HG02885 (cell line): ENCODE measurements at regions not wholly inside any gene's neighbourhood (a gene's known extent, or its start where the extent isn't known, plus 50 kb on each side); places are given as distances from the start of the nearest gene placed in this dataset.

ENCODE experiments used
- ATAC-seq: cut with Tn5 transposase; IDR thresholded peaks from one replicate; pipeline ENCODE4 v1.9.1; 2021; ENCODE audit warnings: mild to moderate bottlenecking; ENCODE audit not compliant: unreplicated experiment, poor library complexity

DNA sequence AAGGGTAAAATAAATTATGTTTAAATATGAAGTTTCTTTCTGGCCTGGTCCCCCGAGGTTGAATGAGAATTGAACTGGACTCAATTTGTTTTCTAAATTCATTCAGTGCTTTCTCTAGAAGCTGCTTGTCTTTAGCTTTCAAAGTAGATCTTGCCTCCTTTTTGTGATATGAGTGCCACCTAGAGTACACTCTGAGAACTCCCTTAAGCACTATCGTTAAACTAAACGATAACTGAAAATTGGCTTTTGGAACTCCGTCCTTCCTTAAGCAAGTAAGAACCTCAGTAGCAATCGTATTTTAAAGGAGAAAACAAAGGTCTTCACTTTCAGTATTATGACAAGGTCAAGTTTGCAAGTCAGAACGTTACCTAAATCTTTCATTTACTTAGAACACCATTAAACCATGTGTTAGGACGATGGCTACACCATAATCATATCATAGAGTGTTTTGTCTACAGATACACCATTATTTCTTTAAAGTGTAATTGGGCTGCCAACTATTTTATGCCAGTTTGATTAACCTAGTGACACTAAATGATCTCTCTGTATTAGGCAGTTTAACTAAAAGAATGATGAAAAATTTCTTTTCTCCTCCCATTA, 364.8 kb downstream of the SNAPC1 start:
- ATAC-seq: peak; percentile 75

DNA sequence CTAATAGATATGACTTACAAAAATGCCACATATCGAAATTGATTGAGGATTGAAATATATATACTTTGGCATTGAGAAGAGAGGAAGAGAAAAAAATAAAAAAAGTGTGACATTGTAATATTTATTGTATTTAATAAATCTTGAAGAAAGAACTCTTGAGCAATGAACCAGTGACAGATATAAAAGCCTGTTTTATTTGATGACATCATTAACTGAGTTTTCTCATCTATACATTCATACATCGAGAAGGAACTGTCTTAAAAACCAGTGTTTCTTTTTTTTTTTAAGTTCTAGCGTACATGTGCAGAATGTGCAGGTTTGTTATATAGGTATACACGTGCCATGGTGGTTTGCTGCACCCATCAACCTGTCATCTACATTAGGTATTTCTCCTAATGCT, 368.2 kb downstream of the SNAPC1 start:
- ATAC-seq: no peak

DNA sequence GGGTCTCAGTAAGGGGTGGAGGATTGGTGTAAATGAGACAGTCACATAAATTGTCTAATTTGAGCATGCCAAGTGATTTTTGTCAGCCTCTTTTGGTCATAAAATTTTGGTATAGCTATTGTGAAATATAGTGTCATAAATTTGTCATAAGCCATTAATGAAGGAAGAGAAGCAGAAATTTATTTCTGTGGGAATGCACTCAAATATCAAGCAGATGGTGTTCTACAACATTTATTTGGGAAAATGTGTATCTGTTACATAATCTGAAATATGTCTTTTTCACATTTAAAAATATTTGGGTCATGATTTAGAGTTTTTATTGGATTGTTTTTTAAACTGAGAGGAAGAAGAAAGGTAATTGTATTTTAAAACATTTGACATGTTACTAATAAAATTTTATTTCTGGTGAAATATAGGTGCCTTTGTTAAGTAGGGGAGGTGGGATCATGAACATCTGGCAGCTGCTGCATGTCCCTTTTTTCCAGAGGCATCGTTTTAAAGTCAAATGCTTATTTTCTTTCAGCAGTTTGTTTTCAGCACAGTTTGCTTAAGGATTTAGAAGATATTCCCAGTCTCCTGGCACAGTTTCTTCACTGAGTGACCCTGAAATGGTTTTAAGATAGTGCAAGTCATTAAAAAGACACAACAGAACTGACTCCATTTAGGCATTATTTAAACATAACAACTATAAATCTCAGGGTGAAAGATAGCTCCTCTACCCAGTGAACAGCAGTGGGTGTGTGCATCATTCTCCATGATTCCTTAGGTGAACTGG, 371.7 kb downstream of the SNAPC1 start:
- no peak for ATAC-seq

DNA sequence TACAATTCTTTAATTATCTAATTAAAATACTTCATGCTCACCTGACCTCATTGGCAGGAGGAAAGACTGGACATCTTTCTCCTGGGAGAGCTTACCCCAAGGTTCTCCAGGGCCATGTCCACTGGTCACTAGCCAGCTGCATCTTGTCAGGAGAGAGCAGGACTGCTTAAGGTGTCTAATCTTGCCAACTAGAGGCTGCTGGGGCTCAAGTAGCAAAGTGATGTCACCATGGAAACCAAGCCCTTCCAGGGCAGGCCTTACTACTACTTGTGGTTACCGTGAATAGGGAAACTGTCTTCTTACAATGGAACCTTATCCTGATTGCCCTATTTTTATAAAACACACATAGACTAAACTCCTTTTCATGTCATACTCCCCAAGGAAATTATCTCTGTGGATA, 376.4 kb downstream of the SNAPC1 start:
- no peak for ATAC-seq

DNA sequence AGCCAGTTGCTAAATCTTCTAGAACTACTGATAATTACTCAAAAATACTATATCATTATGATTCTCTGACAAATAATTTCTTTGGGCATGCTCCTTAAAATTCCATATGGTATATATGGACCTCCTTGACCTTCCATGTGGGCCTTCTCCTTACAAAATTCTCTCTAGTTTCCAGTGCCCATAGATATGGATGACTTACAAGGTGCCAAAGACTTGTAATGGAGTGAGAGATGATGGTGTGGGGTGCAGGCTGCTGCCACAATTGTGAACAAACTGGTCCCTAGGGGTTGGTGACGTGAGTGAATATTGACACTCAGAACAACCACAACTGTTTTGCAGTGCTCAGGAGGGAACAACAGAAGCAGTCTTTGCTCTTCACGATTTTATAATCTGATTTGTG, 378.9 kb downstream of the SNAPC1 start:
- ATAC-seq: no peak

DNA sequence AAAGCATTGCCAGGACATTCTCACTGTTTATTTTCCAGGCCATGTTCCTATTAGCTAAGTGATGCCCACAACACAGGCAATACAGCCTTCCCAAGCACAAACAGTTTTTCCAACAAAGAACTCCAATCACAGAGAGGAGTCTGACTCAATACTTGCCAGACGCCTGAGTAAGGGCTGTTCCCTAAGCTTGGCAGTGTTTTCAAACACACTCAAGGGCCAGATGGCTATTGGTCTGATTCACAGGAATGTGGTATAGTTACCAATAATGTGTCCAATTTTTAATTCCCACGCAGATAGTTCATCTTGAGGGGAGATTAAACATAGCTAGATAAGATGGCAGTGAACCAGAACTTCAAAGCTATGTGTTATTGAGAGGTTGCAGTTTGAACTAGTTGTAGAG, 381.0 kb downstream of the SNAPC1 start:
- ATAC-seq: no peak

DNA sequence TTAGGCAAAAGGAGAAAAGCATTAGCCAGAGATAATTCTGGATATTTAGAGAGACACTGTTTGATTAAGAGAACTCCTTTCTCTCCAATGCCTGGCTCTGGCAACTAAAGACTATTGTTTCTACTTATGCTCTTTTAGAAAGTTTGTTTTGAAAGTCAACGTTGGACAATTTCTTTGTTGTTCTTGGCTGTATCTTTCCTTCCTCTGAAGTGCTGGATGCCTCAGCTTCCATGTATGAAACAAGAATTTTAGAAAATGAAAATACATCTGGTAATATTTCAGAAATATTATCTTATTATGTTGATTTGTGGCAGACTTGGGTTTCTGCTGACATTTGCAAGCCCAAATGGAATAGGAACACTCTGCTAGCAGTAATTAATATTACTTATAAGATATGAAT, 382.6 kb downstream of the SNAPC1 start:
- no peak for ATAC-seq

DNA sequence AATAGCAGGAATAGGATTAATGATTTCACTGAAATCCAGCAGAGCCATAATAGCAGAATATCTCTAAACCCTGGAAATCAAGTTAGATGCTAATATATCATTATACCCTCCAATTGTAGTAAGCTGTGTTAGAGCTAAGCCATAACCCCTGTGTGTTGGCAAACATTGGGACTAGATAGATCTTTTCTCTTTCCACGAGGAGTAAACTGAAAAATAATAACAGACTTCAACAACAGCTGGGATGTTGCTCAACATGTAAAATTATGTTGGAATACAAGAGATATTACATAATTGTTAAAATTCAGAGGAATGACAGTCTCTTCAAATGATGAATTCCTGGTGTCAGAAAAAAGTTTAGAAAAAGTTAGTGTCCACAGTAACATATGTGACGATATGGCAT, 383.8 kb downstream of the SNAPC1 start:
- ATAC-seq: no peak

DNA sequence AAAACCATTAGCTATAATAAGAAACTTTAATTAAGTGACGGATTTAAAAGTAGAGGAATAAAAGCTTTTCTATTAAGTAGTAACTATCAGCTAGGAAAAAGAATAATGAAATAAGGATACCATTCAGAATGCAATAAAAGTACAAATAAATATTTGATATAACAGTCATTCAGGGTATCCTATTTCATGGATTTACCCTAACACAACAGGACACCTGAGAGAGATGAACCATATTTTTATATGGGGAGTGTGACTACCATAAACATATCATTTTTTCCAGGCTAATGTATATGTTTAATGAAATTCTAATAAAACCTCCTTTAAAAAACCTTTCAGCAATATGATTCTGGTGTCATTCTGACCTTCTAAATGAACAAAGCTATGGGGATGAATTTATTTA, 393.8 kb downstream of the SNAPC1 start:
- no peak for ATAC-seq

DNA sequence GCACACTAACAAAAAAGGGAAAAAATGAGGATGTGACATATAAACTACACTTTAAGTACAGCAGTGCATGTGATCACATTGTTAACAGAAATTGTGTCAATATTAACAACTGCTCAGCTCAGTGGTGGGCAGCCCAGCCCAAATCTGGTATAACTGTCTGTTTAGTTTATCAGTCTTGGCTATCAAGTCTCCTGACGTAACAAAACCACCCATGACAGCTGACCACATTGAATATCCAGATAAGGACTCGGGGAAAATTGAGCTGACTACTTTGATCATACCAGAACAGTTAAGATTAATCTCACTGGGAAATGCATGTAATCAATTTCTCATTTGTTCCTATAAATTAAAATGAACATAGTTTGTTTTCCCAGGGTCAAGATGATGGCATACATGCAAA, 396.6 kb downstream of the SNAPC1 start:
- no peak for ATAC-seq

DNA sequence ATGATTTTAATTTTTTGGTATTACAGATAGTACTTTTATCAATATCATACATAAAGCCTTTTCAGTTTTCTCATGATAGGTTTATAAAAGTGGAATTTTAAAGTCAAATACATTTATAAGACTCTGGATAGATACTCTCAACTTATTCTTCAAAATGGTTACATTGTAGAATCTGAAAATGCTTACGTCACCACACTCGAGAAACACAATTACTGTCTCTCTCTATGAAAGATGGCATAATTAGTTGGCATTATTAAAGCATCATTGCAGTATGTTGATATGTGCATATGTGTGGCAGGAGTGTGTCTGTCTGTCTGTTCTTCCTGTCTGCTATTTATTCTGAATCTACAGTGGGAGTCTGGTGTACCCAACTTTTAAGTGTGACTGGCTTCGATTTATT, 397.1 kb downstream of the SNAPC1 start:
- no peak for ATAC-seq

DNA sequence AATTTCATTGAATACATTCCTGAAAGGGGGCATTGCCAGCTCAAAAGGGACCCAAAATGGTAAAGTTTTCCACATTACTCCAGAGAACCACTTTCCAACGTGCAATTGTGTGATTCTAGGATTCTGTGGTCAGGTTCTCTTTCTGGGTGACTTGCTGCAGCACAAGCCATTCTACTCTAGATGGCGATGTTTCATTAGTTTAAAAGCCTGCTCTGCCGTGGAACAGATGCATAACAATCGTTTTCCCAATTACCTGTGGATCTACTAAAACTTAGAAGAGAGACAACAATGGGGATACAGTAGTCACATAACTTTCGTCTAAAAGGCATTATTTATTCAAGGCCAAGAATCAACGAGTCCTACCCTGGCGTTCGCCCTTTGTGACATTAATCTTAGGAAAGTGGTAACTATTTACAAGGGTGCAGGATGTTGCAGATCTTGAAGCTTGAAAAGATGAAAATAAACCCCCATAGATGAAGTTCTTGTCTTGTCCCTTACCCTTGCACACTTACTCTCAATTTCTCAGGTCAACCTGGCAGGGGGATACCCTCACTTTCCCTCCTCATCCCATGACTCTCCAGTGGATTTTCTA, 400.9 kb downstream of the SNAPC1 start:
- no peak for ATAC-seq

DNA sequence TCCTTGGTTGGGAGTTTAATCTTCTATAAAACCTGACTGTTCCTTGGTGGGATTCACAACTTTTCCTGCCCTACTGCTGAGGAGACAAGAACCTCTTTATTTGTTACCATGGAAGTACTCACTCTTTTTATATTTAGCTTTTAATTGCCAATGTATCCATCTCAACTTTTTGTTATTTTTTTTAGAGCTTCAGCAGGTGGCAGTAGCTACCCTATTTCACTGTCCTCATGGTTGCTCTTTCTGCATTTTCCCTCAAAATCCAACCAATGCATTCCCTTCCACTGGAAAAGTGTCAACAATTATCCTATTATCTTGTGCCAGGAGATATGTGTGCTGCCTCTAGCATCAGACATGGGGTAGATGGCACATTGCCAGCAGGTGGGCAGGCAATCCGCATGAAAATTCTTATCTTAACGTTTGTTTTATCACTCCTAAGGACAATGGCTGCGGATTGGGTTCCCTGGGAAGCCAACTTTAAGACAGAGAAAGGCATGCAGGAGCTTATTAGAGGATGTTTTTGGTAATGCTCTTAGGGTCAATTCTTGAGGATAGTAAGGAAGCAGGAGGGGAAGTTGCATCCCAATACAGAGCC, 406.4 kb downstream of the SNAPC1 start:
- ATAC-seq: no peak

DNA sequence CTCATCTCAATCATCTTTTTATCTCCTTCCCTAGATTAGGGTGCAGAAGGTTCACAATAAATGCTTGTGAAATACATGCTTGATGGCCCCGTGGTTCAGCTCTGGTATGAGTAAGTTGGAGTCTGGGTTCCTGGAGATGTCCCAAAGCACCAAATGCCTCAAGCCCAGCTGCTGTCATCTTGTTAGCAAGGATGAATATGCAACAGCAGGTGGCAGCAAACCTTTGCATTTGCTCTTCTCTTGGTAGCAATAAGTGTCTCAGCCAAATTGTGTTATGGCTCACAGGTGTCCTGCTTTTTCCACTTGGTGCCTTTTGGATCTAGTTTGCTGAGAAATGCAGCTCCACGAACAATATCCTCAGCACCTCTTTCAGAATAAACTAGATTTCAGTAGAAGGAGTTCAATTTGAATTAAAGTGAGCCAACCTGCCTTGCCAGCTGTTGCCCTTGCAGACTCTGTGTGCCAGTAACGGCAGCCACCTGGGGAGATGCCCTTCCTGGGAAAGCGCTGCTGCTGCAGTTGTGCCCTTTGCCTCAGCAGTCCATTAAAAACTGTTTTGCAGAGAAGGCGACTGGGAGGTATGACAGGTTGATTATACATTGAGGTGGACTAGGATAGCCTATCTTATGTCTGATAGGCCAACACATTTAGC, 417.3 kb downstream of the SNAPC1 start:
- ATAC-seq: peak; percentile 77

DNA sequence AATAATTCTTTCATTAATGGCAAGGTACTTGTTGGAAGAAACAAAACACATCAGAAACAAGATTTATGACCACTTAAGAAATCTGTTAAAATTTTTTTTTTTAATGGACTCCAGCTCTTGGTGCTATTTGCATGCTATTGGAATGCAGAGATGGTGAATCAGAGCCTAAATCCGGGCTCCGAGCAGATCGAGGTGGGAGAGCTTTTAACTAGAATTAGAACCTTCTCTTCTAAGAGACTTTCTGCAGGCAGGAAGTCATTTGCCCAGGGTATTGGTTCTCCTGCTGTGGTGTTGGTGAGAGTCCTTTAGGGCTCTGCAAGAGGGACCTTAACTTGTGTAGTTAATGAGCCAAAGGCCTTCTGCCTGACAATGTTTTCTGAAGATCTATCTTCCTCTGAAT, 419.4 kb downstream of the SNAPC1 start:
- ATAC-seq: no peak

DNA sequence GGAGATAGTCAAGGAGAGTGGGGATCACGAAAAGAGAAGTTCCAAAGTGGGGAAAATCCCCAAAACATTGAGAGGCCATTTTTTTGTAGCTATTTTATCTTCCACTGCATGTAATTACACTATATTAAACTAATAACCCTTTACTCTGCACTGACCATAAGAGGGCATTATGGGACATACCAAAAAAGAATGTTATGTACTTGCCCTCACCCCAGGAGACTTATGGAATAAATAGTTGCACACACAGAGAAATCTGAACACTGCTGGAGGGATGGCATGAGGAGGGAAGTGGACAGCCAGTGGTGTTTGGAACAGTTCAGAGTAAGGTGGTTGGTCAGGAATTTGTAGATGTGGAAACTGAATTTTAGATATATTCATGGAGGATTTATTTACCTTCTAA, 422.9 kb downstream of the SNAPC1 start:
- ATAC-seq: no peak

DNA sequence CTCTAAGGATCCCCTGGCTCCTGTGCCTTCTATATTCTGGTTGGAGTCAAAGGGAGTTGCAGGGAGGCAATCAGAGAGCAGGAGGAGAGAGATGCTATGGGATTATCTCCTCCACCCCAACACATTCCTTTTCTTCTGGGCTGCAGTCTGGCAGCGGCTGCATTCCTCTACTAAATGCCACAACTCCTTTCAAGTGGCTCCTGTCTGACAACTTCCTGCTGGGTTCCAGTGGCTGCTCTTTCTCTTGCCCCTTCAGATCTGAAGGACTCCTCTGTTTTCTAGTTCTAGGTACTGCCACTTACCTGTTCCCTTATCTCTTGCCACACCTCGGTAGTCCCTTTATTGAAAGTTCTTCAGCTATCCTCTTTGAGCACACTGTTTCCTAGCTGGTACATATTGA, 425.0 kb downstream of the SNAPC1 start:
- ATAC-seq: no peak

DNA sequence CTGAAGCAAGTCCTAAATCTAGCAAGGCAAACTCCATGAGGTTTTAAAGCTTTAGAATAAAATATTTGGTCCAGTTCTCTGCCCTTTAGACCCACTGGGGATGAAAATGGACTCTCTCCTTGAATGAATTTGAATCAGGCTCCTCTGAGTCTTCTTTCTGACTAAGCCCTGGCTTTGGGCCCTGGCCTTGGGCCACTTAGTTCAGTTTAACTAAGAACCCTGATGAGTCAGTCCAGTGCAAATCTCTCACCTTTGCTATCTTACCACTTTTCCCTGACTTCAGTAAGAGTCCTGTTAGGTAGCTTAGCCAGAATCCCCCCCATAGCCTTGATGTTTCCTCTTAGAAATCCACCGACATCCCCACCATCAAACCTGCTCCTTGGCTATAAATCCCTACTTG, 427.5 kb downstream of the SNAPC1 start:
- ATAC-seq: no peak

DNA sequence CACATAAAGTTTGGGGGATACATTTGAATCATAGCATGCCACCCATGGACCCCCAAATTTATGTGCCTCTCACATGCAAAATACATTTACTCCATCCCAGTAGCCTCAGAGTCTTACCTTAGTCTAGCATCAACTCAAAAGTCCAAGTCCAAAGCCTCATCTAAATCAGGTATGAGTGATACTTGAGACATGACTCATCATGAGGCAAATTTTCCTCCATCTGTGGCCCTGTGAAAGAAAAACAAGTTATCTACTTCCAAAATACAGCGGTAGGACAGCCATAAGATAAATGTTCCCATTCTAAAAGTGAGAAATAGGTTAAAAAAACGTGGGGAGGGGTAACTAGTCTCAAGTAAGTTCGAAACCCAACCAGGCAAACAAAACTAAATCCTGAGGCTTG, 444.2 kb downstream of the SNAPC1 start:
- ATAC-seq: no peak

DNA sequence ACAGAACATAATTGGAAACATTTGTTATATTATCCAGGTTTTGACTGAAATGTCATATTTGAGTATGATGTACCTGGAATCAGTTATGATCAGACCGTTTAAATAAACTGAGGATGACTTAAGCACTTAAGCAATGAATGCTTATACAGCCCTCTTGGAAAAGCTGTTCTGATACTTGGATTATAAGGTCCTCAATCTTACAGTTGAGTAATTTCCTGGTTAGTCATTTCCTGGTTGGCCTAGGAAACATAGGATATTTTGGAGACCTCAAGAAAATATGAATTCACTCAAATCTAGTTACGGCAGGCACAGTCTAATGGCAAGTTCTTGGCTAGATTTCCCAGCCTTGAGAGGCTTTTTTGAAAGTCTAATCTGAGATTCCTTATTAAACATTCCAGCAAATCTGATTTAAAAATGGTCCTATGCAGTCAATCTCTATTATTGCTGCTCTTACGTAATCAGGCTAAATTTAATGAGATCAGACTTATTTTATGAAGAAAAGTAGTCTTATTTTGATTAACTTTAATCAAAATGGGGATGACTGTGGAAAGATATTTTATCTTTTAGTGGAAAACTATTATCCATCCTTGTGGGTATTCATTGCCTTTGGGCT, 447.2 kb downstream of the SNAPC1 start:
- ATAC-seq: no peak

DNA sequence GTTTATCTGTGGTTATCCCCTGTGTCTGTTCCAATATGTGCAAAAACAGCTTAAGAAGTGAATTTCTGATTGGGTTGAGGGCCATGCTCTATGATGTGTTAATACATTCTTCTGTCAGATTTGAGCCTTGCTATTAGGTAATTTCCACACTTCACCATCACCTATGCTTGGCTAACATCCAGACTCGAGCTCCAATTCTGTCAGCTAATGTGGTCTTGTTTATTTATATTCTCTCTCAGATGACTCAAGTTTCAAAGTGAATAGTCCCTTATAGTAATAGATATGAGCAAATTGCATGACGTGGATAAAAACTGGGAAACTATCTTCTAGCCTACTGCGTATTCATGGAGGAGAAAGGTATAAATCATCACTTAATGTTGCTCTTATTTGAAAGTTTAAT, 451.3 kb downstream of the SNAPC1 start:
- ATAC-seq: no peak
